ENCODE measurements at regions not wholly inside any gene's neighbourhood (a gene's known extent, or its start where the extent isn't known, plus 50 kb on each side); places are given as distances from the start of the nearest gene placed in this dataset.

DNA sequence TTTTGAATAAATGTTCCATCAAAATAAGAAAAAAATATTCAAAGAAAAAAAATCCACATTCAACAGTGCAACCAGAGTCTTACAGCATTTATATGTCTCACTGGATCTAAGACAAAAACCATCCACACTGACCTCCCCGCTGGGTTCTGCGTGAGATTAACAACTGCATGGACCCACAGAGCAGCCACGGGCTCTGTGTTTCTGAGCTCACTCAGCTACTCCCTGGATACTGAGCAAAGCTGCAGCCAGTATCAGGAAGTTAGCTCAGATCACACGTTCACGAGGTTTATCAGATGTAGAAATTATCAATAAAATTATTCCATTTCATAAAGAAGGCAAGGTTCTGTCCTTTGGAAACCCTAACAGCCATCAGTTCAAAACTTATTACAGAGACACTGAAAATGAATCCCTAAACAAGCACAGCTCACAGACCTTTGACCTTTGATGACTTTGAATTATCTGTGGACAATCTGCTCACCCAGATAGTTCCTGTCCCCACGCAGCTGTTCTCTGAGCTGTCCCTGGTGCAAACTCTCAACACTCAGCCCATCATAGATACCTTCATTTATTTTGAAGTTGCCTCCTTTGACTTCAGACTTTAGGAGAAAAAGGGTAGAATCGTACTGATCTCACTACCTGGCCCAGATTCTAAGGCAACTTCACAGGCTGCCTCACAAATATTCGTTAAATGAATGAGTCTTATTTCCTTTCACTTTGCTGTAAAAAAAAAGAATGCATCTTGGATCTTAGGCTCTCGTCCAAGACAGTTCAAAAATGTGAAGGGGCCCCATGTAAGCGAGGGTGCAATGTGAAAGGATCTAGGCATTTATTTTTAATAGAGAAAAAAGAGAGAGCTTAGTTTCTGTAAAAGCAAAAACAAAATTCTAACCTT, 67.7 kb upstream of the SVIL start:
- ATAC-seq (peak; percentile 59), DNase-seq (ENCODE audit: low spot score) (peak; percentile 21), FAIRE-seq (no peak)
- Histone ChIP-seq H3K9ac (ENCODE audit: insufficient read depth, low read depth, low read length) (no peak overlapping the region), H3K4me1 (ENCODE audit: insufficient read depth, low read length) (peaks cover 25% of the 10 kb centered on the region), H3K79me2 (ENCODE audit: insufficient read depth, low read length) (no peaks in the 10 kb centered on the region), H3K4me2 (ENCODE audit: low read depth, low read length) (peak overlapping the region; percentile 5; the same call in 1 of the 2 replicates), H3K36me3 (replicated peaks in 1 of 2; ENCODE audit: control insufficient read depth in 1 of 2, insufficient read depth in 2 of 2, low read length in 2 of 2) (no peaks in the 10 kb centered on the region), H3K27me3 (ENCODE audit: control insufficient read depth in 1 of 2, insufficient read depth in 2 of 2, low read length in 2 of 2) (no peaks in the 10 kb centered on the region), H3K27ac (ENCODE audit: extremely low read length, insufficient read depth, low read length) (no peak overlapping the region), H4K20me1 (ENCODE audit: insufficient read depth, low read length) (no peaks in the 10 kb centered on the region), H2AFZ (ENCODE audit: low read length) (no peak overlapping the region), H3K9me3 (ENCODE audit: low read length) (no peaks in the 10 kb centered on the region), H3K4me3 (replicated peaks in 1 of 3; ENCODE audit: insufficient read depth in 1 of 3, low read depth in 2 of 3, low read length in 3 of 3) (no peak overlapping the region)
- intact Hi-C loops (cut with micrococcal nuclease; ENCODE audit: unreplicated experiment) = no loop called here
- 68% methylated on average over 10 of the region's 10 CpGs for WGBS (ENCODE audit: low lambda C conversion rate)
- BruUV-seq (replicated peaks) = no TSS peak
- in situ Hi-C loops (cut with HindIII; ENCODE audit: extremely low pct_ligation_motif_present, low pct_unique_long_range_greater_than_20kb) = no loop called here
- POLR2A ChIA-PET = no interaction called here
- CTCF ChIA-PET (ENCODE audit: low intra/inter-chr PET ratio, low total read pairs) = no interaction called here
- TF ChIP-seq HNF4A (CRISPR knock-in tag; IDR thresholded peaks at IDR 0.05) (0 out of 2 replicates have a peak, but pooled peaks have one; percentile 5), RBAK (CRISPR knock-in tag; IDR thresholded peaks at IDR 0.05) (no peak), NR2F6 (IDR thresholded peaks at IDR 0.05) (peak; percentile 65), NR2F6 (CRISPR knock-in tag; IDR thresholded peaks at IDR 0.05) (no peak), ZNF124 (CRISPR knock-in tag; IDR thresholded peaks at IDR 0.05) (no peak)
- TF ChIP-seq, protein P1, sequence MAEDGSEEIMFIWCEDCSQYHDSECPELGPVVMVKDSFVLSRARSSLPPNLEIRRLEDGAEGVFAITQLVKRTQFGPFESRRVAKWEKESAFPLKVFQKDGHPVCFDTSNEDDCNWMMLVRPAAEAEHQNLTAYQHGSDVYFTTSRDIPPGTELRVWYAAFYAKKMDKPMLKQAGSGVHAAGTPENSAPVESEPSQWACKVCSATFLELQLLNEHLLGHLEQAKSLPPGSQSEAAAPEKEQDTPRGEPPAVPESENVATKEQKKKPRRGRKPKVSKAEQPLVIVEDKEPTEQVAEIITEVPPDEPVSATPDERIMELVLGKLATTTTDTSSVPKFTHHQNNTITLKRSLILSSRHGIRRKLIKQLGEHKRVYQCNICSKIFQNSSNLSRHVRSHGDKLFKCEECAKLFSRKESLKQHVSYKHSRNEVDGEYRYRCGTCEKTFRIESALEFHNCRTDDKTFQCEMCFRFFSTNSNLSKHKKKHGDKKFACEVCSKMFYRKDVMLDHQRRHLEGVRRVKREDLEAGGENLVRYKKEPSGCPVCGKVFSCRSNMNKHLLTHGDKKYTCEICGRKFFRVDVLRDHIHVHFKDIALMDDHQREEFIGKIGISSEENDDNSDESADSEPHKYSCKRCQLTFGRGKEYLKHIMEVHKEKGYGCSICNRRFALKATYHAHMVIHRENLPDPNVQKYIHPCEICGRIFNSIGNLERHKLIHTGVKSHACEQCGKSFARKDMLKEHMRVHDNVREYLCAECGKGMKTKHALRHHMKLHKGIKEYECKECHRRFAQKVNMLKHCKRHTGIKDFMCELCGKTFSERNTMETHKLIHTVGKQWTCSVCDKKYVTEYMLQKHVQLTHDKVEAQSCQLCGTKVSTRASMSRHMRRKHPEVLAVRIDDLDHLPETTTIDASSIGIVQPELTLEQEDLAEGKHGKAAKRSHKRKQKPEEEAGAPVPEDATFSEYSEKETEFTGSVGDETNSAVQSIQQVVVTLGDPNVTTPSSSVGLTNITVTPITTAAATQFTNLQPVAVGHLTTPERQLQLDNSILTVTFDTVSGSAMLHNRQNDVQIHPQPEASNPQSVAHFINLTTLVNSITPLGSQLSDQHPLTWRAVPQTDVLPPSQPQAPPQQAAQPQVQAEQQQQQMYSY (CRISPR knock-in tag; IDR thresholded peaks at IDR 0.05) = no peak
